ENCODE measurements at regions not wholly inside any gene's neighbourhood (a gene's known extent, or its start where the extent isn't known, plus 50 kb on each side); places are given as distances from the start of the nearest gene placed in this dataset.

DNA sequence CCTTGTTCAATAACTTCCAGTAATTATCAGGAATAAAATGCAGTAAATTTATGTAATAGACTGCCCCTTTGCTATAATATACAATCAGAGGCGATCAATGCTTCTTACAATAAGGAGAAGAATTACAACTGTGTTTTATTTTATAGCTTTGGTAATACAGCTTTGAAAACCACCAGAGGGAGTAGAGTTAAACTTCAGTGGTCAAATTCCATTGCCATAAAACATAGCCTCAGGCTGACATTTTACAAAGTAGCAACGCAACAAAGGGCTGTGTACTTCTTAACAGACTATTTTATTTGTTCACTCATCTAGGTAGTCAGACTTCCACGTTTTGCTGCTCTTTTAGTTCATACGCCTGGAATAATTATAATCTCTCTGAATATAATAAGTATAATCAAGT lies 58.5 kb downstream of the TEX13C start:
- ATAC-seq (ENCODE audit: low FRiP score in 2 of 2): no peak
- 52 to 58% methylated on average over 4 of the region's 4 CpGs for whole genome bisulfite sequencing, 2 donors

GRCh38 chrX:125378770-125379169 lies 59.1 kb downstream of the TEX13C start:
- H3K4me3 ChIP-seq: no peak overlapping the region
- WGBS, 2 donors: 77 to 89% methylated on average over 3 of the region's 3 CpGs
- H3K36me3 ChIP-seq: no peaks in the 10 kb centered on the region
- ATAC-seq (ENCODE audit: low FRiP score in 2 of 2) (no peak), DNase-seq (no peak)
- H3K9me3 ChIP-seq: no peaks in the 10 kb centered on the region
- no peaks in the 10 kb centered on the region for H3K27me3 ChIP-seq
- no peaks in the 10 kb centered on the region for H3K4me1 ChIP-seq
- no peak overlapping the region for H3K27ac ChIP-seq
- no peak for TF ChIP-seq EP300 (IDR thresholded peaks at IDR 0.05)
- TF ChIP-seq, protein P1, sequence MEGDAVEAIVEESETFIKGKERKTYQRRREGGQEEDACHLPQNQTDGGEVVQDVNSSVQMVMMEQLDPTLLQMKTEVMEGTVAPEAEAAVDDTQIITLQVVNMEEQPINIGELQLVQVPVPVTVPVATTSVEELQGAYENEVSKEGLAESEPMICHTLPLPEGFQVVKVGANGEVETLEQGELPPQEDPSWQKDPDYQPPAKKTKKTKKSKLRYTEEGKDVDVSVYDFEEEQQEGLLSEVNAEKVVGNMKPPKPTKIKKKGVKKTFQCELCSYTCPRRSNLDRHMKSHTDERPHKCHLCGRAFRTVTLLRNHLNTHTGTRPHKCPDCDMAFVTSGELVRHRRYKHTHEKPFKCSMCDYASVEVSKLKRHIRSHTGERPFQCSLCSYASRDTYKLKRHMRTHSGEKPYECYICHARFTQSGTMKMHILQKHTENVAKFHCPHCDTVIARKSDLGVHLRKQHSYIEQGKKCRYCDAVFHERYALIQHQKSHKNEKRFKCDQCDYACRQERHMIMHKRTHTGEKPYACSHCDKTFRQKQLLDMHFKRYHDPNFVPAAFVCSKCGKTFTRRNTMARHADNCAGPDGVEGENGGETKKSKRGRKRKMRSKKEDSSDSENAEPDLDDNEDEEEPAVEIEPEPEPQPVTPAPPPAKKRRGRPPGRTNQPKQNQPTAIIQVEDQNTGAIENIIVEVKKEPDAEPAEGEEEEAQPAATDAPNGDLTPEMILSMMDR (IDR thresholded peaks at IDR 0.05): no peak
- TF ChIP-seq POLR2A (IDR thresholded peaks at IDR 0.05): no peak
- TF ChIP-seq POLR2AphosphoS5 (IDR thresholded peaks at IDR 0.05): no peak

More for the DNA sequence above, 58.5 kb downstream of the TEX13C start:
- Histone ChIP-seq H3K27ac (no peak overlapping the region), H3K4me3 (no peak overlapping the region), H3K4me1 (no peaks in the 10 kb centered on the region), H3K27me3 (no peaks in the 10 kb centered on the region), H3K9me3 (no peaks in the 10 kb centered on the region), H3K36me3 (no peaks in the 10 kb centered on the region)
- TF ChIP-seq POLR2AphosphoS5 (IDR thresholded peaks at IDR 0.05) (no peak), EP300 (IDR thresholded peaks at IDR 0.05) (no peak), POLR2A (IDR thresholded peaks at IDR 0.05) (no peak)
- TF ChIP-seq, protein P1 (IDR thresholded peaks at IDR 0.05): no peak
- DNase-seq: no peak

GRCh38 chrX:125382148-125382628 lies 62.5 kb downstream of the TEX13C start:
- DNase-seq (no peak), ATAC-seq (ENCODE audit: low FRiP score in 2 of 2) (no peak)
- Histone ChIP-seq H3K36me3 (no peaks in the 10 kb centered on the region), H3K27me3 (no peaks in the 10 kb centered on the region), H3K9me3 (no peaks in the 10 kb centered on the region), H3K27ac (no peak overlapping the region), H3K4me1 (no peaks in the 10 kb centered on the region), H3K4me3 (no peak overlapping the region)
- no peak for TF ChIP-seq POLR2AphosphoS5 (IDR thresholded peaks at IDR 0.05)
- TF ChIP-seq, protein P1 (IDR thresholded peaks at IDR 0.05): no peak
- no peak for TF ChIP-seq EP300 (IDR thresholded peaks at IDR 0.05)
- no peak for TF ChIP-seq POLR2A (IDR thresholded peaks at IDR 0.05)
- WGBS, 2 donors: 71 to 73% methylated on average over 4 of the region's 4 CpGs

DNA sequence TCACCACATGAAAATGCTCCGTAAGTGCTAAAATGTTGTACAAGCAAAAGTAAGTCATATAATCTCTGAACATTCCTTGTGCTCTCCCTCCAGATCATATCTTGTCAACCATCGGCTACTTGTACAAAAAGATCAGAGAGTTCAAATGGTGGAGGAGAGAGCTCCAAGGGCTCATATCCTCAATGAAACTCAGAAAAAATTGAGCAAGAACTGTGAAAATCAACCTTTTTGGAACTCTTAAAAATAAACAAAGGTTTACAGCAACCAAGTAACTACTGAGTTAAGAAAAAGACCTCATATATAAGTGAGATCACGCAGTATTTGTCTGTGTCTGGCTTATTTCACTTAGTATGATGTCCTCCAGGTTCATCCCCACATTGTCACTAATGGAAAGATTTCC lies 63.2 kb downstream of the TEX13C start:
- Histone ChIP-seq H3K4me3 (no peak overlapping the region), H3K27me3 (no peaks in the 10 kb centered on the region), H3K27ac (no peak overlapping the region), H3K9me3 (no peaks in the 10 kb centered on the region), H3K4me1 (no peaks in the 10 kb centered on the region), H3K36me3 (no peaks in the 10 kb centered on the region)
- ATAC-seq (ENCODE audit: low FRiP score in 2 of 2) (no peak), DNase-seq (no peak)
- WGBS, 2 donors: 85 to 92% methylated on average over 3 of the region's 3 CpGs
- TF ChIP-seq EP300 (IDR thresholded peaks at IDR 0.05): no peak
- TF ChIP-seq POLR2A (IDR thresholded peaks at IDR 0.05): no peak
- TF ChIP-seq, protein P1 (IDR thresholded peaks at IDR 0.05): no peak
- TF ChIP-seq POLR2AphosphoS5 (IDR thresholded peaks at IDR 0.05): no peak

GRCh38 chrX:125384867-125385266 lies 65.2 kb downstream of the TEX13C start:
- Histone ChIP-seq H3K36me3 (no peaks in the 10 kb centered on the region), H3K27ac (no peak overlapping the region), H3K4me1 (no peaks in the 10 kb centered on the region), H3K9me3 (no peaks in the 10 kb centered on the region), H3K4me3 (no peak overlapping the region), H3K27me3 (no peaks in the 10 kb centered on the region)
- ATAC-seq (ENCODE audit: low FRiP score in 2 of 2): no peak
- no peak for TF ChIP-seq POLR2AphosphoS5 (IDR thresholded peaks at IDR 0.05)
- 39 to 78% methylated on average over 1 of the region's 1 CpG for WGBS, 2 donors
- DNase-seq: no peak
